Activated CD4-positive, CD25-positive, alpha-beta regulatory T cell treated with anti-CD3 and anti-CD28 coated beads, Interleukin-2, amount 50 U/mL, for 16 hours (primary cell): ENCODE measurements at regions not wholly inside any gene's neighbourhood (a gene's known extent, or its start where the extent isn't known, plus 50 kb on each side); places are given as distances from the start of the nearest gene placed in this dataset.
"Not testable (repeated sequence)": the region's sequence is repeated elsewhere in the genome, so short reads cannot be mapped to it uniquely, and the experiment has no call there.

Experiments used
- DNase-seq: peaks from one replicate; pipeline ENCODE4 v3.0.0-alpha.2; 2020; ENCODE audit warnings: low read depth, low spot score

- no peak for DNase-seq
Observed at GRCh38 chr17:77037943-77038342, 102.8 kb upstream of the SEC14L1 start.

GRCh38 chr17:77038884-77039555 lies 101.7 kb upstream of the SEC14L1 start:
- no peak for DNase-seq

GRCh38 chr17:77042476-77043231 lies 98.1 kb upstream of the SEC14L1 start:
- no peak for DNase-seq

- DNase-seq = no peak
Observed at GRCh38 chr17:77045441-77046041, 95.2 kb upstream of the SEC14L1 start.

- DNase-seq = no peak
Observed at GRCh38 chr17:77049440-77049839, 91.3 kb upstream of the SEC14L1 start.

- DNase-seq = not testable (repeated sequence)
Observed at GRCh38 chr17:77050901-77051300, 89.9 kb upstream of the SEC14L1 start.

- DNase-seq = no peak
Observed at GRCh38 chr17:77054936-77055335, 85.8 kb upstream of the SEC14L1 start.

- DNase-seq = no peak
Observed at GRCh38 chr17:77055453-77055852, 85.3 kb upstream of the SEC14L1 start.

- DNase-seq = no peak
Observed at GRCh38 chr17:77058016-77058415, 82.8 kb upstream of the SEC14L1 start.

- DNase-seq = no peak
Observed at GRCh38 chr17:77061669-77062068, 79.1 kb upstream of the SEC14L1 start.

- no peak for DNase-seq
Observed at GRCh38 chr17:77064598-77064997, 76.2 kb upstream of the SEC14L1 start.

GRCh38 chr17:77066165-77066564 lies 74.6 kb upstream of the SEC14L1 start:
- no peak for DNase-seq

GRCh38 chr17:77066726-77067409 lies 73.9 kb upstream of the SEC14L1 start:
- not testable (repeated sequence) for DNase-seq

- DNase-seq = no peak
Observed at GRCh38 chr17:77068915-77069314, 71.9 kb upstream of the SEC14L1 start.

- no peak for DNase-seq
Observed at GRCh38 chr17:77070888-77071279, 69.9 kb upstream of the SEC14L1 start.

GRCh38 chr17:77071925-77072490 lies 68.8 kb upstream of the SEC14L1 start:
- DNase-seq = no peak

GRCh38 chr17:77072670-77073069 lies 68.1 kb upstream of the SEC14L1 start:
- no peak for DNase-seq

- DNase-seq = no peak
Observed at GRCh38 chr17:77074681-77075080, 66.1 kb upstream of the SEC14L1 start.

- DNase-seq = no peak
Observed at GRCh38 chr17:77076124-77076830, 64.5 kb upstream of the SEC14L1 start.

- no peak for DNase-seq
Observed at GRCh38 chr17:77083531-77083930, 57.2 kb upstream of the SEC14L1 start.

GRCh38 chr17:77085926-77086432 lies 54.8 kb upstream of the SEC14L1 start:
- DNase-seq = no peak
